Stimulated activated CD4-positive, alpha-beta T cell treated with anti-CD3 and anti-CD28 coated beads, Interleukin-12 subunit alpha, Interleukin-12 subunit beta, amount 100 ng/mL, for 4 hours (primary cell): ENCODE measurements at regions not wholly inside any gene's neighbourhood (a gene's known extent, or its start where the extent isn't known, plus 50 kb on each side); places are given as distances from the start of the nearest gene placed in this dataset.
"Not testable (repeated sequence)": the region's sequence is repeated elsewhere in the genome, so short reads cannot be mapped to it uniquely, and the experiment has no call there.

Experiments used
- DNase-seq: peaks from one replicate; pipeline ENCODE4 v3.0.0-alpha.2; 2020

DNA sequence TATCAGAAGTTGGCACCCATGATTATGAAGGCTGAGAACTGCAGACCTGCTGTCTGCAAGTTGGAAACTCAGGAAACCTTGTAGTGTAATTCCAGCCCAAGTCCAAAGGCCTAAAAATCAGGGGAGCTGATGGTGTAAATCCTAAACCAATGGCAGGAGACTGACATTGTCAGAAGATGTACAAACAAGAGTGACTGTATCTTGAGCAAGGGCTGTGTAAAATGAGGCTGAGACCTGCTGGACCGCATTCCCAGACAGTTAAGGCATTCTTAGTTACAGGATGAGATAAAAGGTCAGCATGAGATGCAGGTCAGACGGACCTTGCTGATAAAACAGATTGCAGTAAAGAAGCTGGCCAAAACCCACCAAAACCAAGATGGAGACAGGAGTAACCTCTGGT, 147.7 kb downstream of the COG6 start:
- DNase-seq, result no peak

DNA sequence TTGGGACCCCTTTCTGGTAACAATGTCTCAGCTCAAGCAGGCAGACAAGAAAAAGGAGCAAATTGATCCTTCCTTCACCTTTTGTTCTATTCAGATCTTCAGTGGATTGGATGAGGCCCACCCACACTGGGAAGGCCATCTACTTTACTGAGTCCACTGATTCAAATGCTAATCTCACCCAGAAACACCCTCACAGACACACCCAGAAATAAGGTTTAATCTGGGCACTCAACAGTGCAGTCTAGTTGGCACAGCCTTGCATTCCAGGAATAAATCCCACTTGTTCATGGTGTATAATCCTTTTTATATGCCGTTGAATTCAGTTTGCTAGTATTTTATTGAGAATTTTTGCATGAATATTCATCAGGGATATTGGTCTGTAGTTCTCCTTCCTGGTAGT, 148.4 kb downstream of the COG6 start:
- no peak for DNase-seq

GRCh38 chr13:39804332-39805210, 149.1 kb downstream of the COG6 start:
- DNase-seq, result no peak

DNA sequence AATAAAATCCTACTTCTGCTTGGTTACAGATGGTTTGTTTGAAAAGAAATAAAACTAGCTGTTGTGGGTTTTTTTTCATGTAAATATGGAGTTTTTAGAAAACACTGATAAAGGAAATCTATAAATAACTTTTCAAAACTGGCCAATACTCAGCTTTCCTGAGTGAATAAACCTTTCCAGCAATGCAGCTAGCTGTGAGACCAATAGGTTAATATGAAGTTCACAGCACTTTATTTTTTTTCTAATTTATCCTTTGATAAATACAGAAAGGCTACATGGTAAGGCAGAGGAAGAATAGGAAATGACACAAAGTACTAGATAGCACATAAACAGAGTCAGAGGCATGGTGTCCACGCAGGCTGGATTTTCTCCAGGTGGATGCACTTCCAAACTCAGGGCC, 154.0 kb downstream of the COG6 start:
- no peak for DNase-seq

GRCh38 chr13:39810091-39810877, 154.8 kb downstream of the COG6 start:
- no peak for DNase-seq

- no peak for DNase-seq
These were observed 155.6 kb downstream of the COG6 start for GRCh38 chr13:39811051-39811450.

DNA sequence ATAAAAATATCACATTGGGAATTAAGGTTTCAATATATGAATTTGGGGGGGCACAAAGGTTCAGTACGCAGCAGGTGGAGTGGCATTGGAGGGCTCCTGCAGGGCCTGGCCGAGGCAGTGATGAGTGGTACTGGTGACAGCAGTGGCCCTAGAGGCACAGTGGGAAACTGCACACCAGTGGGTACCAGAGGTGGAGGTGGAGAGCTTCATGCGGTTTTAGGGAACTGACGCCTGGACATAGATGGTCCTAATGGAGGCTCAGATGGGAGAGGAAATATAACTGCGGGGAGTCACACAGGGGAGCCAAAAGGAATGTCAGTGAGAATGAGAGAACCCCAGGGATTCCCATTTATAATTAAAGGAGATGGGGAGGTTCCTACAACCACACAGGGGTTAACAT, 156.2 kb downstream of the COG6 start:
- DNase-seq, result no peak

DNA sequence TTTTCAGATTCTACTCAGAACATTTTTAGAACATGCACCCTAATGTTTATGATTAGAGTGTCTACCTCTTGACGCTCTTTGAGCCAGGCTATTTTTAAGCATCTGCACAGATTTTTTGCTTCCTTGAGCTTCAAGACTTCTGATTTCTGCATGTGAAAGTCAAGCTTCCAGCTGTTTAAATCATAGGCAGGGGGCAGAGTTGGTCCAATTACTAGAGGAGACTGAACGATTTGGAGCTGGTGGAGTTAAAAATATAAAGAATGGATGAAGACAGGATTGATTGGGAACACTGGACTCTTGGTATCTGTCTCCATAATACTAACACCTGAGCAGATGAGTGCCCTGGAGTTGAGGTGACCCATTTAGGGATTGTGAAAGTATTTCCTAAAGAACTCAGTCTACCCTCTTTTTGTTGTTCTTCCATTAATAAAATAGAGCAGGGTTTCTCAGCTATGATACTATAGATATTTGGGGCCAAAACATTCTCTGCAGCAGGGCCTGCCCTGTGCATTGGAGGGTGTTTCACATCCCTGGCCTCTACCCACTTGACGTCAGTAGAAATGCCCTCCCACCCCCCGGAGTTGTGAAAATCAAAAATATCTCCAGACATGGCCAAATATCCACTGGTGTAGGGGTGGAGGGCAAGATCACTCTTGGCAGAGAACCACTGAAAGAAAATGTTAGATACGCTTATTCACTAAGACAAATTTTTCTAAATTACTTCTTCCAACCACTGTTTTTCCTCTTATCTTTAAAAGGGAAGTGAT, 160.1 kb downstream of the COG6 start:
- no peak for DNase-seq

DNA sequence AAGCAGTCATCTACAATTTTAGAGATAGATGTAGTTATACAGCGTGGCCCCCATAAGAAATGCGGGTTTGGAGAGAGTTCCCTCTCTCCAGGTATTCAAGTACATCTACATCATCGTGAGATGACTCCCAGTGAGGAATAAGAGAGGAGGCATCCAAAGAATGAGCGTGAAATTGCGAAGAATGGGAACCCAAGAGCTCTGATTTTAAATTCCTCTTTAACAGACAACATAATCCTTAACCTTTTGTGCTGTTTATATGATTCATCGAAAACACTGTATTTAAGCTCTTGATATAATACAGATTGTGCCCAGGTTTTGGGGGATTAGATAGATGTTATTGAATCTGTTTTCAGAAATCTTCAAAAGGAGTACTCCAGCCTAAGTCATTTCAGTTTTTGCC, 161.5 kb downstream of the COG6 start:
- DNase-seq, result no peak

- no peak for DNase-seq
These were observed 163.5 kb downstream of the COG6 start for GRCh38 chr13:39818953-39819352.

- no peak for DNase-seq
These were observed 165.1 kb downstream of the COG6 start for GRCh38 chr13:39820606-39821005.

DNA sequence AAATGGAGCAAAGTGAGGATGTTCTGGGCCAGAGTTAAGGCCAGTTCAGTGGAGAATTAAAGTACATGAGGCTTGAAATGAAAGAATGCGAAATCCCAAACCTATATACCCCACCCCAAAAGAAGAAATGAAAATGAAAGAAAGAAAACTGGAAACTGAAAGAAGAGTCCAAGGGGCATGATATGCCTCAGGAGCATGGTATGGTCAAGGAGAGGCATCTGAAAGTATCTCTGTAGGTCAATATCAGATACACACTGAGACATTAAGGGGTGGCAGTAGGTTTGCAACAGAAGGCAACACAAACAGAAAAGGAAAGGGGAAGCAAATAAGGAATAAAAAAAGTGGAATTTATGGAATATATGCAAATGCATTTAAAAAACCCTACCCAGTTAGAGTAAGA, 166.5 kb downstream of the COG6 start:
- DNase-seq, result no peak

DNA sequence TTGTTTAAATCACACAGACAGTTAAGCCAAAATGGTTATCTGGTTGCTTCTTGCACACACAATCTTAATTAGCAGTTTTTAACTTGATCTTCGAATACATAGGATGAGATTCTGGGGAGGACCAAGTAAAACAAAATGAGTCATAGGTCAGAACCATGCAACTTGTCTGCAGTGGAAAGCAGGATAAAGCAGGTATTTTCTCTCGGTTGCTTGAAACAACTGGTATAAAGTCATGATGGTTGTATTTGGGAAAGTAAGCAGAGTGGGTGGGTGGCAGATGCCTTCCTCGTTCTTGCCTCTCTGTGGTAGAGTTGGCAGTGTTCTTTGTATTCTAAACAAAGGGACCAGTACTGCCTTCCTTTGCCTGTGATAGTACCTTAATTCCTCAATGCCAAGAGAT, 167.0 kb downstream of the COG6 start:
- DNase-seq, result no peak

DNA sequence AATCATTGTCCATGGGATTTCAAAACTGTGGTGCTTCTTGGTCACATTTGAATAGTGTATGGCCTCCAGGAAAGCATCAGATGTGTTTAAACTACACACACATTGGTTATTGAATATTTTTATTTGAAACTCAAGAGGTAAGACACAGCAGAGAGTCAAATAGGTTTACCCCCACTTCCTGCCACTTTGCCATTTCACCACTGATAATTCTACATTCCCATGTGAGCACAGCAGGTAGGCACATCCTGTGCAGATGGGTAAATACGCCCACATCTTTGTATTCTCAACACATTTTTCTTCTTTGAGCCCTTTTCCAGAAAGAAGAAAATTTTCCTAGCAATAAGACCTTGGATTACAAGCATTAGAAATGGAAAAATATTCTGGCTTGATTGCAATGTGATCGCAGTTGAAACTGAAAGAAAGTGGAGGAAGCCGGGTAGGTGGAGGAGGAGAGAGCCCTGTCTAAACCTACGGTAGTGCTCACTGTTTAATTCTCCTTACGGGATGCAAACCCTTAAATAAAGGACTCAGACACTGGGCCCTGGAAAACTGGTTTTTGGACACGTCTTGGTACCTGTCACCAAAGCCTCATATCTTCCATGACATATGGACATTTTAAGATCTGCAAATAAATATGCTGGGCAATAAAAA, 167.7 kb downstream of the COG6 start:
- no peak for DNase-seq

- DNase-seq, result no peak
These were observed 170.4 kb downstream of the COG6 start for GRCh38 chr13:39825886-39826285.

- DNase-seq, result no peak
These were observed 179.8 kb downstream of the COG6 start for GRCh38 chr13:39835253-39835652.

DNA sequence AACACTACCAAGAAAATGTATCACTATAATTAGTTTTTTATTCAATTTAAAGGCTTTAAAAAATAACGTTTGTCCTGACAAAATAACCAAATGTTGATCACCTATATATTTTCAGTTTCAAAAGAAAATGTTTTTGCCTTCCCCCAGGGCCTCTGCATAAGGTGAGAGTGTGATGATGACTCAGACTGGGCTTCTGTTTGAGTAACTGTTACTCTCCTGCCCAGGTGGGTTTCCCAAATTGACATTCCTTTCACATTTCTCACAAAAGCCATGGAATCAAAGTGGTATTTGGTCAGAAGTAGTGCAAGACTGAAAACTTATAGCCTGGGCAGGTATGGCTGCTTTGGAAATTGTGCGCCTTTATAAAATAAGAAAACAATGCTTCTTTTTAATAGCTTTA, 180.6 kb downstream of the COG6 start:
- no peak for DNase-seq

DNA sequence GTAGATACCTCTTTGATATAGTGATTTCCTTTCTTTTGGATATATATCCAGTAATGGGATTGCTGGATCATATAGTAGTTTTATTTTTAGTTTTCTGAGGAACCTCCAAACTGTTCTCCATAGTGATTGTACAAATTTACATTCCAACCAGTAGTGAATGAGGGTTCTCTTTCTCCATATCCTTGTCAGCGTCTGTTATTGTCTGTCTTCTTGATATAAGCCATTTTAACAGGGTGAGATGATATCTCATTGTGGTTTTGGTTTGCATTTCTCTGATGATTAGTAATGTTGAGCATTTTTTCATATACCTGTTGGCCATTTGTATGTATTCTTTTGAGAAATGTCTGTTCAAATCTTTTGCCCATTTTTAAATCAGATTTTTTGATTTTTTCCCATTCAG, 182.4 kb downstream of the COG6 start:
- DNase-seq, result not testable (repeated sequence)

DNA sequence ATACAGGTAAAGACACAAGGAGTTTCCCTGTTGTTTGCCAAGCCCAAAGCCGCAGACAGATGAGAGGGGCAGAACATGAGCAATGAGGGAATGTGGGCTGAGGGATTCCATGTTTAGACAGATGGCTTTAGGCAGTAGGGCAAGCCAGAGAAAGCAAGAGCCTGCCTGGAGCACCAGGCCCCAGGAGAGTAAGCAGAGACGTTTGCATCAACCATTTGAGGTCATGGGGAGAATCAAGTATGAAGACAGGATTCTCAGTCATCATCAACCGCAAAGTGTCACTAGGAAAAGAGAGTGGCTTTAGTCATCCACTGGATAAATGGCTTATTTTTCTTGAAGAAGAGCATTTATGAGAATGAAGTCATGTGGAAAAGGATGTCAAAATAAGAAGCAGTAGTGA, 184.7 kb downstream of the COG6 start:
- DNase-seq, result no peak

GRCh38 chr13:39847336-39847735, 191.9 kb downstream of the COG6 start:
- no peak for DNase-seq

- no peak for DNase-seq
These were observed 199.8 kb downstream of the COG6 start for GRCh38 chr13:39855236-39855635.

DNA sequence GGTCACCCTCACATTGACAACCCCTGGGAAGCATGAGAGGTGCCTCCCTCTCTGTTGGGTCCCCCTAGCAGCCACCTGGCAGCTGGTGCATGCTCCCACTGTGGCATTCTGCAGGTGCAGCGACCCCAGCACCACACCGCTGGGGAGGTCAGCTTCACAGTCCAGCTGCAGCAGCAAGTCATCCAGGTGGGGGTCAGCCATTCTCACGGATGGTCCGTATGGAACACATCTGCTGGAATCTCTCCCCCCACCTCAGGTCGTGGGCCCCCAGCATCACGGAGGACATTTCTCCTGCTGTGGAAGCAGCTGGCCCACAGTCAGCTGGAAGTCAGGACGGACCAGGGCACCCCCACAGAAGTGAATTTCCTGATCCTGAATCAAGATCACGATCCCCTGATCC, 201.3 kb downstream of the COG6 start:
- no peak for DNase-seq

DNA sequence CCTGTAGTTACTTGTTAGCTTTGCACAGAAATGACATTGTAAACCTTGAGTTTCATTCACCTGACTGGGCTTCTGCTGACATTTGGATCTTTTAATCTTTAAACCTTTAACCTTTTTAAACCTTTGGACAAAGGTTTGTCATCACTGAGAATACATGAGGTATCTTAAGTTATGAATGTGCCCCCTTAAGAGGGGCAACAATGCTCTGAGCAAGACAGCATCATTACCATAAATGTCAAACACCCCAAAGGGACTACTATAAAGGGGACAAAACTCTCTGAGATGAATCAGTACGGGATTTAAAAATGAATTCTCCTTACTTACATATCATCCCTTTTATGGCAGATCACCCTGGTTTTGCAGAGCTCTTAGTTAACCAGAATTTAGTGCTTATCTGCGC, 203.3 kb downstream of the COG6 start:
- DNase-seq, result no peak
